SK-N-DZ (cell line): ENCODE measurements at regions not wholly inside any gene's neighbourhood (a gene's known extent, or its start where the extent isn't known, plus 50 kb on each side); places are given as distances from the start of the nearest gene placed in this dataset.

Source experiments
- DNase-seq: peaks from one replicate; pipeline ENCODE4 v3.0.0-alpha.2; 2015; ENCODE audit warnings: low spot score

- DNase-seq = no peak
Measured at GRCh38 chr7:109126404-109127050, 556.9 kb downstream of the DNAJB9 start.

DNA sequence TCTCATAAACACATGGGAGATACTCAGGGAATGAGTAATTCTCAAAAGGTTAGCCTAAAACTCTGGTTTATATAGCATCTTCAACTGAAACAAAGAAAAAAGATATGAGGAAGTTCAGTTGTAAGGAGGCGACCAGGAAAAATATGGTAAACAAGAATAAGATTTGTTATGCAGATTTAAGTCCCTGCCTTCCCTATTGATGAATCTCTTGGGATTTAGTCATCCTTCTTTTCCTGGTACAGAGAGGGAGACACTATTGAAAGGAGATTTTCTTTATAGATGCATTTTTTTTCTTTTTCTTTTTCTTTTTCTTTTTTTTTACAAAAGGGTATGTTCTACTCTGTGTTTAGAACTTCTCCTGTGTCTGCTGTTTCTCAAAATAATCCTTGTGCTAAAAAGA, 557.5 kb downstream of the DNAJB9 start:
- DNase-seq = no peak

DNA sequence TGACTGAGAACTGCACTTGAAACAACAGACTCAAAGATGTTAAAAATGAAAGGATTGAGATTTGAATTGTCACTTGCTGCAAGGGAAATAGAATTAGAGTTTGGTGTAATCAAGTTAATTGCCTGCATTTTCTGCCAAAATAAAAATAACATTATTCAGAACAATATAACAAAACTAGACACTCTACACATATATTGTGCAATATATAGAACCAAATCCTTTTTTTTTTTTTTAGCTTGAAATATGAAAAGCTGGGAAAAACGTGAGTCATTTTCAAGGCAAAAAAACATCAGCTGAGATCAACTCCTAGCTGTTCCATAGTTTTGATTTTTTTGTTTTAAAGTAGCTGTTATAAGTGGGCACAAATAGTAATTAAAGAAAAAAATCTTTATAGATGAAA, 561.5 kb downstream of the DNAJB9 start:
- DNase-seq = no peak

DNA sequence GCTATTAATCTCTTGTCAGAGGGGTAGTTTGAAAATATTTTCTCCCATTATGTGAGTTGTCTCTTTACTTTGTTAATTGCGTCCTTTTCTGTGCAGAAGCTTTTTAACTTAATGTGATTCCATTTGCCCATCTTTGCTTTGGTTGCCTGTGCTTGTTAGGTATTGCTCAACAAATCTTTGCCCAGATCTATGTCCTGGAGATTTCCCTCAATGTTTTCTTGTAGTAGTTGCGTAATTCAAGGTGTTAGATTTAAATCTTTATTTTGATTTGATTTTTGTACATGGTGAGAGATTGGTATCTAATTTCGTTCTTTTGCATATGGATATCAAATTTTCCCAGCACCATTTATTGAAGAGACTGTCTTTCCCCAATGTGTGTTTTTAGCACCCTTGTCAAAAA, 567.2 kb downstream of the DNAJB9 start:
- no peak for DNase-seq

GRCh38 chr7:109154748-109155147, 585.1 kb downstream of the DNAJB9 start:
- no peak for DNase-seq

GRCh38 chr7:109158246-109158645, 588.6 kb downstream of the DNAJB9 start:
- no peak for DNase-seq

GRCh38 chr7:109176661-109177060, 607.0 kb downstream of the DNAJB9 start:
- DNase-seq = no peak

DNA sequence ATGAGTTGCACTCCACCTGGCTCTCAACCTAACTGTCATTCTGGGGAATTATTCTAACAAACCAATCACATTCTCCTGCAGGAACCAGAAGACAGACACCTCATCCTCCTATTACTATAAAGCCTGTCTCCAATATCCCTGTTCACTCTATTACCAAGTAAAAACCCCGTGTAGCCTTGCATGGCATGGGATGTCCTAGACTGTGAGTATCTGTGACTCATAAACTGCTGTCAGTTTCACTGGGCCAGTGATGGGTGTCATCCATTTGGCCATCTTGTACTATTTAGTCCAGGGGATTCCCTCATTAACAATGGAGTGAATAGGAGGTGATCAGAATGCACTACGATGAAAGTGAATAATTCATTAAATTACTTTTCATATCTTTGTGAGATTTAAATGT, 608.7 kb downstream of the DNAJB9 start:
- DNase-seq = no peak

DNA sequence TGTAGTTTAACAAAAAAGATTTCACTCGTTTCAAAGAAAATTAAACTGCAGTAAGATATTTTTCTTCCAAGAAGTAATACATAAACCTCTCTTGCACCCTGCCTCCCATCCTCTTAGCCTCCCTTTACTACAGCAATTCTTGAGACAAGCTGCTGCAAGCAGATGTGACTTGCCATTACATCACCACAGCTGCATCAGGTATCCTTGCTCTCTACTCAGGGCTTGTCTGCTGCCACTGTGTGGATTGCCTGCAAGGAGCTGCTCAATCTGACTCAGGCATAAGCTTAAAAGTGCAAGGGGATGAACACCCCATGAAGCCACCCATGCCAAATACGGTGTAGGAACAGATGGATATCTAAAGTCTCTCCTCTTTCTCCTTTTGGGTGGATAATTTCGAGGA, 609.9 kb downstream of the DNAJB9 start:
- no peak for DNase-seq

DNA sequence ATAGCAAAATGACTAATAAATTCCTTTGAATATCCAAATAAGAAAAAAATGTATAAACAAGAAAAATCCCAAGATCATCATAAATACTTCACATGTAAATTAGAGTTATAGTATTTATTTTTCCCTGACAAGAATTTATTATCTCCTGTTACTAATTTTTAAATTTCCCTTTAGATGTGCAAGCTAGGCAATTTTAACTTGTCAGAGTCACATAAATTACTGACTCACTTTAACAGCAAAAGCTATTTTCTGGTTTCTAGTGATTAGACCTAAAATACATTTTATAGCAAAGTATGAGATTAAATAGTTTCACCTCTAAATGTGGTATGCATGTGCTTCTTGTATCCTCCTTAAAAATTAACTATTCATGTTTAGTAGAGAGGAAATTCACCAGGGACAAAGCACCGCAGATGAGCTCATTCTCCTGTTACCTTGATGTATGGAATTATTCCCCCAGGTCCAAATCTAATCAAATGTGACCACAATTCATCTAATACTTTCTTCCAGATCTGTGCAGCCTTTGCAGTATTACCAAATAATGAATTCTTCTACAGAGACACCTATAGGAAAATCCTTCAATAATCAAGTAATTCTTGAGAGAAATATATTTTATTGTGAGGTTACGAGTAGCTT, 621.2 kb downstream of the DNAJB9 start:
- no peak for DNase-seq

- no peak for DNase-seq
Measured at GRCh38 chr7:109206196-109206595, 636.5 kb downstream of the DNAJB9 start.

GRCh38 chr7:109213081-109213480, 643.4 kb downstream of the DNAJB9 start:
- DNase-seq = no peak

DNA sequence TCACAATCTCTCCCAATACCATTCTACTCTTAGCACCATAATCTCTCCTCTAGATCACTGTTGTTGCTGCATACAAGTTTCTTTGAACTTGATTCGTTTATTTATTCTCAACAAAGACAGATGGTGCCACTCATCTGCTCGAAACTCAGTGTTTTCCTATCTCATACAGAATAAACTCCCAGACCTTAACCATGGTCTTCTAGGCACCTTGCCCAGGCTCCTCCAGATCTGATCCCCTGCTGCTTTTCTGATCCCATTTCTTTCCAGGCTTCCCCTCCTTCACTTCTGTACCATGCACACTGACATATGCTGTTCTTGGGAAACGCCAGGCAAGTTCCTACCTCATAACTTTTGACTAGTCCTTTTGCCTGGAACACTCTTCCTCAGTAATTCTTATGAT, 645.7 kb downstream of the DNAJB9 start:
- no peak for DNase-seq

- no peak for DNase-seq
Measured at GRCh38 chr7:109224100-109224499, 654.4 kb downstream of the DNAJB9 start.

- DNase-seq = no peak
Measured at GRCh38 chr7:109226699-109227098, 657.0 kb downstream of the DNAJB9 start.

DNA sequence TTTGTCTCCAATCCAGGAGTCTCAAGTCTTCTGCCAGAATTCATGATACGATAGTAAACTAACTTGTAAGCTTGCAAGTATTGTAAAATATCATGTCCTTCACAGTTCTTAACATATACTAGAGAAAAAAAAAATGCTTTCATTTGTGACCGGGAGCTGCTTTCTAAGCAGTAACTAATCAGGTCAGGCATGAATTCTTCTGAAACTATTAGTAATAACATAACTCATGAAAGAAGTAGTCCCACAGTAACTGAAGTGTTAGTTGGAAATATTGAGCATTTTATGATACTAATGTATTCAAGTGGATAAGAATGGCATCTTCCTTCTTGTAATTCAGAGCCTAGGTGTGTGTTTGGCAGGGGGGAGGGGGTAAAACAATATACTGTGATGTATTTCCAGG, 665.6 kb downstream of the DNAJB9 start:
- no peak for DNase-seq

DNA sequence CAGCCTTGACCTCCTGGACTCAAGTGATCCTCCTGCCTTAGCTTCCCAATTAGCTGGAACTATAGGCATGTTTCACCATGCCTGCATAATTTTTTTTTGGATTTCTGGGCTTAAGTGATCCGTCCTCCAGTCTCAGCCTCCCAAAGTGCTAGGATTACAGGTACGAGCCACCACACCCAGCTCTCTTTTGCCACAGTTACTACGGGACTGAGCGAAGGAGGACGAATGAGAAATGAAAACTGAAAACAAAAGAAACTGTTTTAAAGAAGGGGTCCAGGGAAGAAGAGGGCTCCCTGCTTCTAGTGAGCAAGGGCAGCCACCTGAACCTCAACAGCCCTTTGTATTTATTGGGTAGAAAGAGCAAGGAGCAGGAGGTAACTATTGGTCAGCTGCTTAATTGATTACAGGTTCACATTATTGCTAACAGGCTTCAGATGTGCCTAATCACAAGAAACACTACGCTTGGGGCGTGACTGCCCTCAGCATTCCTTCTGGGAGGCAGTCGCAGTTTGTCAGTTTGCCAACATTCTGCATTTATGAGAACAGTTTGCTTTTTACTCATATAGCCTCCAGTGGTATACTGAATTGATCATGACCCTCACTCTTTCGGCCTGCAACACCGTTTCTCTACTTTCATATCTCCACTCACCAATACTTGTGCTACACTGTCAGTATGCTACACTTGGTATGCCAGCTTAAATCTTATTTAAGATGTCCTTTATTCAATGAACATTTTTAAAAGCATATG, 676.8 kb downstream of the DNAJB9 start:
- no peak for DNase-seq

DNA sequence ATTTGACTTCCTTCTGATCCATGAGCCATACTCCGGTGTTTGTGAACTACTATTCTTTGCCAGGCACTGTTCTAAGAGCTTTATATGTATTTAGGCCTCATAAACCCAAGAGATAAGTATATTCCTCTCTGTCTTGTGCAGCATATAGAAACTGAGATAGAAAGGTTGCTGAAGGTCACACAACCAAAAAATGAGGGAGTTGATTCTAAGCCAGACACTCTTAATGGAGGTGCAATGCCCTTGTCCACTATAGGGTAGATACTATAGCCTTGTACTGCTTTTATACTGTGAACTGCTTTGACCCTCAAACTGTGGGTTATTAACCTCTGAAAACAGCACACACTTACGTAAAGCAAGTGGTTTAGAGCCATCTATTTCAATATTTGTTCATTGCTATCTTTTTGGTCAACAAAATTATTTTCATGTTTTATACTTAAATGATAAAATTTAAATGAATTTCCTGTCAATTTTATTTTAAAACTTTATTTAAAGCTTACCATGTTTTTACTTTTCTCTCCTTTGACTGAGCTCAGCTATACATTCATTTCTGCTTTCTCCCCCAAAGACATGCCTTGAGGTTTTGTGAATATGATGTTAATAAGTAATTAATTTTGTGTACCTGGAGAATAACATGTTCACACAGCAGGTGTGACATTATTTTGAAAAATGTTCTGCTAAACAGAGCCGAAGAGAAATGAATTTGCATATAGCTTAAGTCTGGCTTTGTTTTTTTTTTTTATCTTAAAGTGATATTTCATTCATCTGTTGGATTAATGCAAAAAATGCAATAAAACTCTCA, 687.3 kb downstream of the DNAJB9 start:
- DNase-seq = no peak

- DNase-seq = no peak
Measured at GRCh38 chr7:109259151-109259550, 689.5 kb downstream of the DNAJB9 start.

- no peak for DNase-seq
Measured at GRCh38 chr7:109261781-109262180, 692.1 kb downstream of the DNAJB9 start.

DNA sequence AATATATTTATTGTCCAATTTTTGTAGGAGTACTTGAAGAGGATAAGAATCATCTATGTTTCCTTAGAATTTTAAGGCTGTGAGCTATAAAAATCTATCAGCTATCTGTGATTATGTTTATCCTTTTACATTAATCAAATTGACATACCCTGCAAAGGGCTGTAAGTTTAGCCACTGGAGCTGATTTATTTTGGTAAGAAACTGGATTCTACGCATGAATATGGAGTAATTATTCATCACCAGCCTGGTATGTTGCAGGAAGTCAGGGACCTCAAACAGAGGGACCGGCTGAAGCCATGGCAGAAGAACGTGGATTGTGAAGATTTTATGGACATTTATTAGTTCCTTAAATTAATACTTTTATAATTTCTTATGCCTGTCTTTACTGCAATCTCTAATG, 696.9 kb downstream of the DNAJB9 start:
- DNase-seq = no peak

DNA sequence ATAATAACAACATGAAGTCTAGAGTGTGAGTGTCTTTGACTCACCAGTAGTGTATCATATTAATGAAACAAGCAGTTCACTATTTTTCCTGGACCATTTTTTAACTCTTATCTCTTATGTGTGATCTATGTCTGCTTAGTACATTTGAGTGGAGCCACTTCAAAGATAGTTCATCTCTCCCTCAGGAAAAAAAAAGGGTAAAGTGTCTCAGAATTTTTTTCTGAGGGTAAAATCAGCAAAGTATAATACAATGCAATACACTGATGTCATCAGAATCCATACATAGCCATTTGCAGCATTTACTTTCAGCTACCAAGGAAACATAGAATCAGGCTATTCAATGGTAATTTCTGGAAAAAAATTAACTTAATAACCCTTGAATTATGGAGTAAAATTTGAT, 706.7 kb downstream of the DNAJB9 start:
- no peak for DNase-seq
